RWPE2 (cell line): ENCODE measurements at regions not wholly inside any gene's neighbourhood (a gene's known extent, or its start where the extent isn't known, plus 50 kb on each side); places are given as distances from the start of the nearest gene placed in this dataset.

Source experiments
- ATAC-seq: fragments of 200-7000 bp; cut with Tn5 transposase; 3 replicates; pipeline ENCODE4 v1.9.1; 2021; ENCODE audit warnings: low read depth
- DNase-seq: peaks from one replicate; pipeline ENCODE4 v3.0.0-alpha.2; 2020; ENCODE audit warnings: low spot score
- H3K27ac ChIP-seq: fragments of 450-650 bp; 2 replicates; pipeline ENCODE4 v1.5.1; 2017; ENCODE audit warnings: mild to moderate bottlenecking; ENCODE audit not compliant: poor library complexity, severe bottlenecking
- H3K27me3 ChIP-seq: fragments of 250-450 bp; sonication (Bioruptor Pico); 2 replicates; pipeline ENCODE4 v1.5.1; 2021; ENCODE audit warnings: mild to moderate bottlenecking, moderate library complexity; ENCODE audit not compliant: insufficient read depth, poor library complexity, severe bottlenecking
- H3K36me3 ChIP-seq: fragments of 250-450 bp; sonication (Bioruptor Pico); 2 replicates; pipeline ENCODE4 v1.5.1; 2020; ENCODE audit warnings: low read depth, mild to moderate bottlenecking, moderate library complexity
- H3K4me1 ChIP-seq: fragments of 250-450 bp; sonication (Bioruptor Pico); 2 replicates; pipeline ENCODE4 v1.5.1; 2021; ENCODE audit warnings: mild to moderate bottlenecking, moderate library complexity; ENCODE audit not compliant: insufficient read depth, poor library complexity, severe bottlenecking
- H3K4me3 ChIP-seq: fragments of 250-450 bp; sonication (Bioruptor Pico); 2 replicates; pipeline ENCODE4 v1.5.1; 2021; ENCODE audit warnings: mild to moderate bottlenecking, moderate library complexity; ENCODE audit not compliant: severe bottlenecking
- H3K9me3 ChIP-seq: fragments of 250-450 bp; sonication (Bioruptor Pico); 2 replicates; pipeline ENCODE4 v1.5.1; 2021; ENCODE audit warnings: mild to moderate bottlenecking, moderate library complexity; ENCODE audit not compliant: severe bottlenecking
- CTCF ChIP-seq: fragments of 450-650 bp; IDR thresholded peaks from one replicate; pipeline ENCODE4 v1.5.1; 2017; ENCODE audit warnings: mild to moderate bottlenecking, moderate library complexity; ENCODE audit not compliant: poor library complexity, severe bottlenecking

- TF ChIP-seq CTCF, result no peak
- Histone ChIP-seq H3K4me3 (no peak overlapping the region), H3K27me3 (peaks cover 21% of the 10 kb centered on the region), H3K4me1 (no peaks in the 10 kb centered on the region), H3K36me3 (no peaks in the 10 kb centered on the region), H3K27ac (no peak overlapping the region), H3K9me3 (no peaks in the 10 kb centered on the region)
- no peak for DNase-seq
- no peak for ATAC-seq
Measured at GRCh38 chr17:13117616-13118015, 99.8 kb upstream of the ELAC2 start.

- Histone ChIP-seq H3K4me1 (no peaks in the 10 kb centered on the region), H3K27me3 (peaks cover 23% of the 10 kb centered on the region), H3K4me3 (no peak overlapping the region), H3K36me3 (no peaks in the 10 kb centered on the region), H3K9me3 (no peaks in the 10 kb centered on the region), H3K27ac (no peak overlapping the region)
- ATAC-seq, result peak; percentile 89
- peak; percentile 81 for TF ChIP-seq CTCF
- no peak for DNase-seq
Measured at GRCh38 chr17:13114601-13115031, 96.8 kb upstream of the ELAC2 start.

GRCh38 chr17:13113821-13114525 is 96.1 kb upstream of the ELAC2 start:
- Histone ChIP-seq H3K4me1 (no peaks in the 10 kb centered on the region), H3K36me3 (no peaks in the 10 kb centered on the region), H3K4me3 (no peak overlapping the region), H3K27me3 (peaks cover 23% of the 10 kb centered on the region), H3K9me3 (no peaks in the 10 kb centered on the region), H3K27ac (no peak overlapping the region)
- DNase-seq (no peak), ATAC-seq (no peak; the same call in 2 of the 3 replicates)
- no peak for TF ChIP-seq CTCF

- H3K27me3 ChIP-seq, result peaks cover 3% of the 10 kb centered on the region
- H3K27ac ChIP-seq, result no peak overlapping the region
- TF ChIP-seq CTCF, result no peak
- no peak for ATAC-seq
- H3K4me1 ChIP-seq, result no peaks in the 10 kb centered on the region
- no peaks in the 10 kb centered on the region for H3K36me3 ChIP-seq
- DNase-seq, result no peak
- no peak overlapping the region for H3K4me3 ChIP-seq
- H3K9me3 ChIP-seq, result no peaks in the 10 kb centered on the region
Measured at GRCh38 chr17:13107676-13108235, 89.9 kb upstream of the ELAC2 start.

GRCh38 chr17:13106171-13106570 is 88.3 kb upstream of the ELAC2 start:
- no peak for ATAC-seq
- Histone ChIP-seq H3K4me1 (no peaks in the 10 kb centered on the region), H3K9me3 (no peaks in the 10 kb centered on the region), H3K27me3 (no peaks in the 10 kb centered on the region), H3K4me3 (no peak overlapping the region), H3K27ac (no peak overlapping the region), H3K36me3 (no peaks in the 10 kb centered on the region)
- TF ChIP-seq CTCF, result no peak
- no peak for DNase-seq
